ENCODE measurements at regions not wholly inside any gene's neighbourhood (a gene's known extent, or its start where the extent isn't known, plus 50 kb on each side); places are given as distances from the start of the nearest gene placed in this dataset.

DNA sequence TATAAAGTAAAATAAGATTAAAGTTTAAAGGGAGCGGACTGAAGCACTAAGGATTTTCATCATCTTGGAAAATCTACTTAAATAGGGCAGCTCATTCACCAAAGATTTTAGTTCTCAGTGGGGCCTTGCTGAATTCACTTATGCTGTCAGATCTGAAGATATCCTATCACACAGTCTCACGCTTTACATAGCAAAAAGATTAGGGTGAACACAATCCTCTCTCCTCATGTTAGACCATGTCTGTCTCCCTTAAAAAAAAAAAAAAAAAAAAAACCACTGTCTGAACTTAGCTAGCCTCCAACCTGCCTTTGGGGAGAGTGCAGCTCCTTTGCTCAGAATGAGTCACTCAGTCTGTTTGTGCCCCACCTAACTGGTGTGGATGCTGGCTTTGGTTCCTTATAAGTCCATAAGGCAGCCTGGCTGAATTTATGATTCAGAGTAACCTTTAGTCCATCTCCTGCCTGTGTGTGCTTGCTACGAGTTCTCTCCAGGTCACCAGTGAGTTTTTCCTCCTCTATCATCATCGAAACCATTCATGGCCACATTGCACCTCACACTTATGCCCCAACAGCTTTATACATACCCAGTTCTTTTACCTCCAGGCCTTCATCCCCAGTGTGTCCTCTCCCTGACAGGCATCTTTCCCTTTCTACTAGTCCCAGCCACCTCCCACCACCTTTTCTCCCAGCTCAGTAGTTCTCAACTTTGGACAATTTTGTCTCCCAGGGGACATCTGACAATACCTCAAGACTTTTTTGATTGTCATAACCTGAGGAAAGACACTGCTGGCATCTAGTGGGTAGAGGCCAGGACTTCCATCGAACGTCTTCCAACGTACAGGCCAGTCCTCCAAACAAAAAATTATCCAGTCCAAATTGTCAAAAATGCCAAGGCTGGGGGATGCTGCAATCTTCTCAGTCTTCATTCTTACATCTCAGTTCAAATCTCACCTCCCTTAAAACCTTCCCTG, 220.7 kb upstream of the EMCN start:
- WGBS, 2 experiments (ENCODE audit: extremely low coverage in 2 of 2, insufficient read length in 1 of 2): 0% methylated on average over 2 of the region's 7 CpGs; no CpG with 5 or more reads in 1 of the 2 experiments
- intact Hi-C loops (cut with micrococcal nuclease): no loop called here
- H3K4me2 ChIP-seq (ENCODE audit: low read depth, low read length): no peak overlapping the region

More for the DNA sequence above, 220.7 kb upstream of the EMCN start:
- no peak overlapping the region for H3K9ac ChIP-seq (ENCODE audit: low read depth, low read length)
- ChIA-PET CTCF (interaction anchor here (0.5 to 1.0 kb wide), 3 partner anchors 12 to 873 kb away, joined by 3 read pairs; no protein-coding TSS in a partner anchor), POLR2A (ENCODE audit: unreplicated experiment) (no interaction called here)
- no peak overlapping the region for H2AK5ac ChIP-seq (ENCODE audit: low read depth, low read length)
- no peak overlapping the region for H3K23ac ChIP-seq (ENCODE audit: low read depth, low read length)
- H4K20me1 ChIP-seq (ENCODE audit: insufficient read depth, low read length): no peaks in the 10 kb centered on the region
- in situ Hi-C loops (cut with MboI; ENCODE audit: low sequenced_read_pairs): no loop called here
- H3K4me3 ChIP-seq (ENCODE audit: insufficient read depth, low read depth, low read length): no peak overlapping the region
- no TSS peak for BruUV-seq (replicated peaks)
- no peak overlapping the region; the same call in 1 of the 2 replicates for H3K18ac ChIP-seq (ENCODE audit: low read depth, low read length)
- no peak overlapping the region for H3K27ac ChIP-seq (ENCODE audit: insufficient read depth, low read length)
- H2AK9ac ChIP-seq (replicated peaks; ENCODE audit: low read depth, low read length, poor library complexity): no peak overlapping the region
- no peaks in the 10 kb centered on the region for H3K36me3 ChIP-seq (ENCODE audit: control insufficient read depth, insufficient read depth, low read length)
- H3K56ac ChIP-seq (ENCODE audit: extremely low read depth, insufficient read depth, low read length): no peak overlapping the region
- H3K79me1 ChIP-seq (ENCODE audit: low read depth in 1 of 2, low read length in 2 of 2): no peaks in the 10 kb centered on the region
- no peak overlapping the region for H3K14ac ChIP-seq (replicated peaks; ENCODE audit: low read depth, low read length)
- no peak overlapping the region; a peak in 1 of 4 replicates for H4K8ac ChIP-seq (ENCODE audit: low read depth in 2 of 2, low read length in 2 of 2)
- H4K91ac ChIP-seq (ENCODE audit: insufficient read depth, low read depth, low read length): no peak overlapping the region
- H2BK15ac ChIP-seq (ENCODE audit: low read depth, low read length): no peak overlapping the region
- no peaks in the 10 kb centered on the region for H3K4me1 ChIP-seq (ENCODE audit: control insufficient read depth, insufficient read depth, low read length)
- H2BK20ac ChIP-seq (ENCODE audit: low read depth, low read length): peak overlapping the region; percentile 5; the same call in 1 of the 2 replicates
- no peak overlapping the region for H3K4ac ChIP-seq (ENCODE audit: low read depth, low read length)
- dilution Hi-C loops (cut with HindIII; ENCODE audit: low sequenced_read_pairs, unreplicated experiment): no loop called here
- DNase-seq: peak; percentile 68
- TF ChIP-seq BHLHE40 (IDR thresholded peaks at IDR 0.05; ENCODE audit: low read depth, low read length) (no peak), POLR2A (IDR thresholded peaks at IDR 0.05; ENCODE audit: low read depth, low read length) (no peak), ELK1 (IDR thresholded peaks at IDR 0.05; ENCODE audit: borderline replicate concordance, low read depth, low read length) (no peak), MAZ (IDR thresholded peaks at IDR 0.05; ENCODE audit: borderline replicate concordance, low read depth, low read length) (no peak), RCOR1 (IDR thresholded peaks at IDR 0.05; ENCODE audit: insufficient replicate concordance, low read length) (no peak), USF2 (IDR thresholded peaks at IDR 0.05; ENCODE audit: low read depth, low read length) (no peak), RFX5 (IDR thresholded peaks at IDR 0.05; ENCODE audit: low read depth, low read length) (no peak), MAFK (IDR thresholded peaks at IDR 0.05; ENCODE audit: low read depth, low read length) (no peak)
- peak overlapping the region; percentile 18 for H2BK120ac ChIP-seq (ENCODE audit: low read depth, low read length)
- H3K9me3 ChIP-seq (ENCODE audit: control insufficient read depth, insufficient read depth, low read length): no peaks in the 10 kb centered on the region
- H2BK5ac ChIP-seq (ENCODE audit: low read depth, low read length, poor library complexity, severe bottlenecking): no peak overlapping the region
- H2AFZ ChIP-seq (replicated peaks; ENCODE audit: low read length, poor library complexity): no peak overlapping the region
- H3K27me3 ChIP-seq (ENCODE audit: control insufficient read depth, insufficient read depth, low read length): no peaks in the 10 kb centered on the region
- ATAC-seq (ENCODE audit: low read depth): peak; percentile 37; the same call in 1 of the 2 replicates
- H4K5ac ChIP-seq (ENCODE audit: low read depth, low read length): no peak overlapping the region
- no peaks in the 10 kb centered on the region for H3K9me1 ChIP-seq (ENCODE audit: insufficient read depth, low read length)

All from IMR-90 (cell line).